K562 (cell line): ENCODE measurements at regions not wholly inside any gene's neighbourhood (a gene's known extent, or its start where the extent isn't known, plus 50 kb on each side); places are given as distances from the start of the nearest gene placed in this dataset.

Experiments used
- CREM ChIP-seq: IDR thresholded peaks from 2 replicates; pipeline ENCODE4 v1.6.1; 2014; ENCODE audit warnings: antibody characterized with exemption, low read depth
- EGR1 ChIP-seq: fragments of 450-650 bp; conservative IDR thresholded peaks from 2 replicates; pipeline ENCODE4 v1.6.1; 2017; ENCODE audit warnings: mild to moderate bottlenecking
- GABPB2 ChIP-seq: fragments of 250-450 bp; sonication (Bioruptor Pico); conservative IDR thresholded peaks from 2 replicates; pipeline ENCODE4 v1.5.1; 2021; ENCODE audit warnings: mild to moderate bottlenecking
- RBBP5 ChIP-seq: fragments of 200-600 bp; sonication (generic); IDR thresholded peaks from 2 replicates; pipeline ENCODE4 v1.6.1; 2012; ENCODE audit warnings: borderline replicate concordance, mild to moderate bottlenecking, low read length, control low read depth, inconsistent platforms; ENCODE audit not compliant: insufficient read depth, poor library complexity, severe bottlenecking
- RBM25 ChIP-seq: fragments of 200-400 bp; formaldehyde crosslinking; IDR thresholded peaks from 2 replicates; pipeline ENCODE4 v1.6.1; 2018; ENCODE audit warnings: low read length, low read depth, moderate library complexity; ENCODE audit not compliant: severe bottlenecking
- ZC3H4 ChIP-seq: sonication (generic); formaldehyde crosslinking; IDR thresholded peaks from 2 replicates; pipeline ENCODE4 v1.9.0; 2021; ENCODE audit warnings: missing genetic modification reagents, borderline replicate concordance
- ZKSCAN1 ChIP-seq: fragments of 150-350 bp; IDR thresholded peaks from 2 replicates; pipeline ENCODE4 v1.6.1; 2016; ENCODE audit warnings: low read depth, low read length
- TF ChIP-seq, protein P1 (sequence below): sonication (generic); formaldehyde crosslinking; IDR thresholded peaks from 2 replicates; pipeline ENCODE4 v1.8.0; 2022; ENCODE audit warnings: mild to moderate bottlenecking, low read depth, missing genetic modification reagents
- TF ChIP-seq, protein P2 (sequence below): sonication (generic); formaldehyde crosslinking; IDR thresholded peaks from 2 replicates; pipeline ENCODE4 v1.8.0; 2023; ENCODE audit warnings: mild to moderate bottlenecking, missing genetic modification reagents
- TF ChIP-seq, protein P3 (sequence below): fragments of 250-450 bp; sonication (Bioruptor Pico); IDR thresholded peaks from 2 replicates; pipeline ENCODE4 v1.6.1; 2021; ENCODE audit warnings: mild to moderate bottlenecking

DNA sequence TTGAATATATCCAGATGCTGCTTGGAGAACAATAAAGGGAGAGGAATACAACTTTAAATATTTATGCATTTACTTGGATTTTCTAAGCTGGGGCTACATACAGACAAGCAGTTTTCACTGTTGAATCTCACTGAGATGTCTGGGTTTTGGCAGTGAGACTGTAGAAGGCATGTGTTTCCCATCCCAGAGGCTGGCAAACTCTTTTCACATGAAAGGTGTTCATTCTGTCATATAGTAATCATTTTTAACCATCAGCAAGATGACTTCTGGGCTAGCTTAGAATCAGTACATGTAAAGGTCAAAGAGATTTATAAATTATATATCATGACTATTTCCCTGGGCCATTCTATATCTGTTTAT is 218.7 kb upstream of the SGO1 start (continued):
- TF ChIP-seq, protein P1, sequence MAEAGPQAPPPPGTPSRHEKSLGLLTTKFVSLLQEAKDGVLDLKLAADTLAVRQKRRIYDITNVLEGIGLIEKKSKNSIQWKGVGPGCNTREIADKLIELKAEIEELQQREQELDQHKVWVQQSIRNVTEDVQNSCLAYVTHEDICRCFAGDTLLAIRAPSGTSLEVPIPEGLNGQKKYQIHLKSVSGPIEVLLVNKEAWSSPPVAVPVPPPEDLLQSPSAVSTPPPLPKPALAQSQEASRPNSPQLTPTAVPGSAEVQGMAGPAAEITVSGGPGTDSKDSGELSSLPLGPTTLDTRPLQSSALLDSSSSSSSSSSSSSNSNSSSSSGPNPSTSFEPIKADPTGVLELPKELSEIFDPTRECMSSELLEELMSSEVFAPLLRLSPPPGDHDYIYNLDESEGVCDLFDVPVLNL (CRISPR knock-in tag) = no peak
- no peak for TF ChIP-seq ZC3H4 (CRISPR knock-in tag)
- no peak for TF ChIP-seq GABPB2
- no peak for TF ChIP-seq RBM25
- no peak for TF ChIP-seq RBBP5
- TF ChIP-seq ZKSCAN1 = no peak
- TF ChIP-seq, protein P2, sequence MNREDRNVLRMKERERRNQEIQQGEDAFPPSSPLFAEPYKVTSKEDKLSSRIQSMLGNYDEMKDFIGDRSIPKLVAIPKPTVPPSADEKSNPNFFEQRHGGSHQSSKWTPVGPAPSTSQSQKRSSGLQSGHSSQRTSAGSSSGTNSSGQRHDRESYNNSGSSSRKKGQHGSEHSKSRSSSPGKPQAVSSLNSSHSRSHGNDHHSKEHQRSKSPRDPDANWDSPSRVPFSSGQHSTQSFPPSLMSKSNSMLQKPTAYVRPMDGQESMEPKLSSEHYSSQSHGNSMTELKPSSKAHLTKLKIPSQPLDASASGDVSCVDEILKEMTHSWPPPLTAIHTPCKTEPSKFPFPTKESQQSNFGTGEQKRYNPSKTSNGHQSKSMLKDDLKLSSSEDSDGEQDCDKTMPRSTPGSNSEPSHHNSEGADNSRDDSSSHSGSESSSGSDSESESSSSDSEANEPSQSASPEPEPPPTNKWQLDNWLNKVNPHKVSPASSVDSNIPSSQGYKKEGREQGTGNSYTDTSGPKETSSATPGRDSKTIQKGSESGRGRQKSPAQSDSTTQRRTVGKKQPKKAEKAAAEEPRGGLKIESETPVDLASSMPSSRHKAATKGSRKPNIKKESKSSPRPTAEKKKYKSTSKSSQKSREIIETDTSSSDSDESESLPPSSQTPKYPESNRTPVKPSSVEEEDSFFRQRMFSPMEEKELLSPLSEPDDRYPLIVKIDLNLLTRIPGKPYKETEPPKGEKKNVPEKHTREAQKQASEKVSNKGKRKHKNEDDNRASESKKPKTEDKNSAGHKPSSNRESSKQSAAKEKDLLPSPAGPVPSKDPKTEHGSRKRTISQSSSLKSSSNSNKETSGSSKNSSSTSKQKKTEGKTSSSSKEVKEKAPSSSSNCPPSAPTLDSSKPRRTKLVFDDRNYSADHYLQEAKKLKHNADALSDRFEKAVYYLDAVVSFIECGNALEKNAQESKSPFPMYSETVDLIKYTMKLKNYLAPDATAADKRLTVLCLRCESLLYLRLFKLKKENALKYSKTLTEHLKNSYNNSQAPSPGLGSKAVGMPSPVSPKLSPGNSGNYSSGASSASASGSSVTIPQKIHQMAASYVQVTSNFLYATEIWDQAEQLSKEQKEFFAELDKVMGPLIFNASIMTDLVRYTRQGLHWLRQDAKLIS (CRISPR knock-in tag) = no peak
- TF ChIP-seq, protein P3, sequence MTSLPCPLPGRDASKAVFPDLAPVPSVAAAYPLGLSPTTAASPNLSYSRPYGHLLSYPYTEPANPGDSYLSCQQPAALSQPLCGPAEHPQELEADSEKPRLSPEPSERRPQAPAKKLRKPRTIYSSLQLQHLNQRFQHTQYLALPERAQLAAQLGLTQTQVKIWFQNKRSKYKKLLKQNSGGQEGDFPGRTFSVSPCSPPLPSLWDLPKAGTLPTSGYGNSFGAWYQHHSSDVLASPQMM = no peak
- TF ChIP-seq CREM = no peak
- no peak for TF ChIP-seq EGR1
